GM19238 (cell line): ENCODE measurements at regions not wholly inside any gene's neighbourhood (a gene's known extent, or its start where the extent isn't known, plus 50 kb on each side); places are given as distances from the start of the nearest gene placed in this dataset.
"Not testable (repeated sequence)": the region's sequence is repeated elsewhere in the genome, so short reads cannot be mapped to it uniquely, and the experiment has no call there.

Experiments
- DNase-seq: peaks from one replicate; pipeline ENCODE4 v3.0.0; 2011; ENCODE audit warnings: low spot score; ENCODE audit not compliant: insufficient read length

- DNase-seq: no peak
These were observed 153.5 kb upstream of the KIF2A start for GRCh38 chr5:62152394-62153087.

DNA sequence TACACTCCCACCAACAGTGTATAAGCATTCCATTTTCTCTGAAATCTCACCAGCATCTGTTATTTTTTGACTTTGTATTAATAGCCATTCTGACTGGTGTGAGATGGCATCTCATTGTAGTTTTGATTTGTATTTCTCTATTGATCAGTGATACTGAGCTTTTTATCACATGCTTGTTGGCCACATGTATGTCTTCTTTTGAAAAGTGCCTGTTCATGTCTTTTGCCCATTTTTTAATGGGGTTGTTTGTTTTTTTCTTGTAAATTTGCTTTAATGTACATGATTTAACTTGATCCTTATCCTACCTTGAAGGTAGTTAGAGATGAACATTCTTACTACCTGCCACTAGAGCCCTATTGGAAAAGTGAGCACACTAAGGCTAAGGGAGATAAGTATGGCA is 151.2 kb upstream of the KIF2A start:
- DNase-seq: no peak

- DNase-seq: no peak
These were observed 150.0 kb upstream of the KIF2A start for GRCh38 chr5:62155988-62156387.

DNA sequence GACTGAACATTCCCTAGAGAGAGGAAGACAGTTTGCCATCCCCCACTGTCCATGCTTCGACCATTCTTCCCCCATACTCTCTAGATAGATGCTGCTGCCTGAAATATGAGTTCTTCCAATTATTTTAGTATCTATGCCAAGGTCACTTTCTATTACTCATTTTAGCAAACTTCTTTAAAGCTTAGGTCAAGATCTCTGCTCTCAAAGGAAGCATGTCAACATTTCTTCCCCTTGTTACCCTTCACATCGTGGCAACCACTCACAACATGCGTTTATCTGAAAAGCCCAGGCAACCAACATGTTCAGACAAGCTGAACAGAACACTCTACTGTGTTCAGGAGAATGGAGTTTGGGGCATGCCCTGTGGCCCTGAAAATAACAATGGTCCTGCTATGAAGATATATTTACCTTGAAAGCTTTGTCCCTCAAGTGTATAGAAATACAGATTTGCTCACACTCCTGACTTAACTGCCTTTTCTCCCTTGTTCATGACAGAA is 138.4 kb upstream of the KIF2A start:
- no peak for DNase-seq

DNA sequence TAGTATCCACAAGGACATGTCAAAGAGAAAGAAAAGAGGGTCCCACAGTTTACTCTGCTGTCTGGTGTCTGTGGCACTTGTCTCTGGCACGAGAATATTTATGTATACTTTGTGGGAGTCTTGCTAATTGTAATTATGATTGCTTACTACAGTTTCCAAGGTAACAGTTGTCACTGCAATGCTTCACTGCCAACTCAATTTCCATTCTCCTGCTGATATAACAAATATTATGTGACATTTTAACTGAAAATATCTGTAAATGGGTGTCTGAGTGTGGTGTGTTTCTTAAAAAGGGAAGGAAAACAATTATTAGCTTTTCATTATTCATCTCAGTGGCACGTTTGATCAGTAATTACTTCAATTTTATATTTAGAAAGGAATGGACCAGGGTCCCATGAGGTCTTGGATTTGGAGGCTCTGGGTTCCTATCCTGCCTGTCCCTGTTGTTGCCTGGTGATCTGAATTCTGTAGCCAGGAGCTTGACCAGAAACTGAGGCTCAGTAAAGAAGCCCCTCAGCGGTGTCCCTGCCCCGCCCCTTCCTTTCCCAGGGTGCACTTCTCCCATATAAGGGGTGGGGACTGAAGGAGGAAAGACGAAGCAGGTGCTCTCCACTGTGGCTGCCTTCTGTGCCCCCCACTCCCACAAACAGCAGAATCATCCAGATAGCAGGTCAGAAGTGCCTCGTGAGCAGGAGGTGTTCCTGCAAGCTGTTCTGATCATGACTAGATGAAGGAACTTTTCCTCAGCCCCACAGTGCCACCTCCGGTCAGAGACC is 137.3 kb upstream of the KIF2A start:
- DNase-seq: no peak

DNA sequence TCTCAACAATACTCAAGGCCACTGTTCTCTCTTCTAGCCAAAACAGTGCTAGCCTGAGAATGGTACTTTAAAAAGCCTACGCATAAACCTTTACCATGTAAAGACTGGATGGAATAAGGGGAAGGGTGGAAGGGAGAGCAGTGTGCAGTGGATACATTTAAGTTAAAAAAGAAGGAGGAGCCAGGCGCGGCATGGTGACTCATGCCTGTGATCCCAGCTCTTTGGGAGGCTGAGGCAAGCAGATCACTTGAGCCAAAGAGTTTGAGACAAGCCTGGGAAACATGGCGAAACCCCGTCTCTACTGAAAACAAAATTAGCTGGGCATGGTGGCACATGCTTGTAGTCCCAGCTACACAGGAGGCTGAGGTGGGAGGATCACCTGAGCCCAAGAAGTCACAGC is 127.7 kb upstream of the KIF2A start:
- DNase-seq: no peak

- no peak for DNase-seq
These were observed 123.2 kb upstream of the KIF2A start for GRCh38 chr5:62182802-62183201.

DNA sequence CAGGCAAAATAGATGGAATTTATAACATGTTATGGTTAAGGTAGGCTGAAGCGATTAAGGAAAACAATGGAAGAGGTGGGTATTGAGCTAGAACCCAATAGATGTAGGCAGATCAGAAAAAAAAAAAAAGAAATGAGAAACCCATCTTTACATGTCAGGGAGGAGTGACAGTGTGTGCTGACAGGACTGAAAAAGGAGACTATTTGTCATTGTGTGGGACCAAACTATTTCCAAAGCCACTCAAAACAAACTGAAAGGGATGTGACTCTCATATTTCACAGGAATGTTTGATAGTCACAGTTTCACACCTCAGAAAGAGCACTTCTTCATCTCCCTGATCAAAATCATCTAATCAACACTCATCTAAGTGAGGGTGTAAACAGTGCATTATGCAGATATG is 122.3 kb upstream of the KIF2A start:
- DNase-seq: no peak

- no peak for DNase-seq
These were observed 121.6 kb upstream of the KIF2A start for GRCh38 chr5:62184444-62184843.

GRCh38 chr5:62190173-62190572 is 115.8 kb upstream of the KIF2A start:
- DNase-seq: no peak

GRCh38 chr5:62190931-62191330 is 115.1 kb upstream of the KIF2A start:
- no peak for DNase-seq

- DNase-seq: no peak
These were observed 113.0 kb upstream of the KIF2A start for GRCh38 chr5:62192958-62193357.

- not testable (repeated sequence) for DNase-seq
These were observed 109.5 kb upstream of the KIF2A start for GRCh38 chr5:62196532-62196931.

GRCh38 chr5:62197697-62198096 is 108.3 kb upstream of the KIF2A start:
- no peak for DNase-seq

DNA sequence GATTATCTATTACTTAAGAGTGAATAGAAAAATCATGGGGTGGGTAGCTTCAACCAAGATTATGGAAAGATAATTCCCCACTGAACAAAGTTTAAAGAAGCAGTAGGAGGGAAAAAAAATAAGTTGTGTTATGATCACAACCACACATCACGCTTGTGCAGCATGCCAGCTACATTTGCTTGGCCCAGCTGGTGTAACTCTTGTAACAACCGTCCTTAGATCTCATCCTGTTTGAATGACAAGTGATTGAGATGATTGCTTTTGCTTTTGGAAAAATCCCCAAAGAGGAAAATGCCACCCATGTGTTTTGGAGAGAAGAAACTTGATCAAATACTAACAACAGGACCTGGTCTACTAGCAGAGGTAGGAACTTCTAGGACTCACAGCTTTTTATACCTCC is 107.6 kb upstream of the KIF2A start:
- no peak for DNase-seq

DNA sequence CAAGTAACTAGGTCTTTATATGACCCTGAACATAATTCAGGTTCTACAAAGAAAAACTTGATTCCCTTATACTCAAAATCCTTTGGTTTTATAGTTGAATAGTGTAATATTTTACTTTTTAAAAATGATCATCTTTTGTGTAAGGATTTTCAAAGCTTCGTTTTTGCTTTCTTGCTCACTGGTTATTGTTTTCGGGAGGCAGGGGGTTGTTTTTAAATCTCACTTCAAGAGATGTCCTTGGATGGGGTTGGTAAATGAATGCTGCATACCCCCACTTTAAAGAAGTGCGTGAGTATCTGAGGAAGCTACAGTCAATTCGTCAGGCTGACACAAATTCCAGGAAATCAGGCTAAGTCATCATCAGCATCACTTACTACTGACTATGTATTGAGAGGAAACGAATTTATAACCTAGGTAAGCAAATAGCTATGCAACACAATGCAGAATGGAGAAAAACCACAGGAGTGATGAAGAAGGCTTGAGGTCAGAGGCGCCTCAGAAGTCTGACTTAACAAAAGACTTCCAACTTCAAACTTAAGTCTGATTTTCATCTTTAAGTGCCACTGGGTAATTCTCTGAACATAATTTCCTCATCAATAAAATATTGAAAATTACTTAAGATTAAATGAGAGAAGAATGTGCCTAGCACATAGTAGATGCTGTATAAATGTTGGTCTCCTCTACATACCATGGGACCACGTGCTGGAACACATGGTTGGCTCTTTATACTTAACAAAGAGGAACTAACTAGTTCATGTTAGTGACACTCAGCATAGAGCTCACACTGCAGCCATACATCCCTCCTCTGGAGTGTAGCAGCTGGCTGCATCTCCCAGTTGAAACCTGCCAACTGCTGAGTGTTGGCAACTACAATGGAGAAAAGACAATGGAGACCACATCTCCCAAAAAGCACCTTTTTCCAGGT is 106.0 kb upstream of the KIF2A start:
- DNase-seq: no peak

GRCh38 chr5:62206150-62206829 is 99.7 kb upstream of the KIF2A start:
- DNase-seq: no peak

DNA sequence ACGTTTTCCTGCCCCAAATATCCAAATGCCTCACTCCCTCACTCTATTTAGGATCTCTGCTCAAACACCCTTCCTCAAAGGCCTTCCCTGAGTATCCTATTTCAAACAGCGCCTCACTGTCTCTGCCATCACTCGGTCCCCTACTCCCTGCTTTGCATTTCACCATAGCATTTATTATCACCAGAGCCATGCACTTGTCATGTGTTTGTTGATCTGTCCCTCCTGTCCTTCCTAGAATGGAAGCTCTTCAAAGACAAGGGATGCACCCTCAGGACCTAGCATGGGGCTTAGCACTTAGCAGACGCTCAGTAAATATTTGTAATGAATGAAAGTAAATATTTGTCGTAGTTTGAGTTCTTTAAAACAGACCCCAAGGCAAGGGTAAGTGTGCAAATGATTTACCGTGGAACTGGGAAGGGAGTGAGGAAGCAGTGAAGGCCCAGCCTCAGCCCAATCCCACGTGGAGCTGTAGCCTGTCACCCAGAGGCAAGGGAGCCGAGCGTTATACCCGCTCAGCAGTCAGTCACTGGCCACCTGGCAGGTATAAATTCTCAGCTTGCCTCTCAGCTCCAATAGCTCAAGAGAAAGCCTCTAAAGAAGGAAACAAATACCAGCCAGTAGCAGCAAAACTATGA is 97.7 kb upstream of the KIF2A start:
- DNase-seq: no peak

- DNase-seq: no peak
These were observed 94.6 kb upstream of the KIF2A start for GRCh38 chr5:62211405-62211804.

DNA sequence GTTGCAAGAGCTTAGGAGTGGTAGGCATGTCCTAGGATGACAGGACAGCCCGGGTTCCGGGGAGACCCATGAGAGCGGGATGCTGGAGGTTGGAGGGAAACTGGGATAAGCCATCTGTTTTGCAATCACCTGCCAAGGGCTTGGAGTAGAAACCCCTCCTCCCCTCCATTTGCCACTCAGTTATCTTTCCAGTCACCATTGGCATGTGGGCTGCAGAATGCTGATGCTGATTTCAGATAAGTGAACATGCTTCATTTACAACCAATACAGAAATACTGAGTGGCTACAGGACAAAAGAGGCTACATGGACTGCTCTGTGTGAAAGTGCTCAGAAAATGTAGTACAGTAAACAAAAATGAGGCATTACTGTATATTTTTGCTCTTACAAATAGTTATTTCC is 93.4 kb upstream of the KIF2A start:
- no peak for DNase-seq

DNA sequence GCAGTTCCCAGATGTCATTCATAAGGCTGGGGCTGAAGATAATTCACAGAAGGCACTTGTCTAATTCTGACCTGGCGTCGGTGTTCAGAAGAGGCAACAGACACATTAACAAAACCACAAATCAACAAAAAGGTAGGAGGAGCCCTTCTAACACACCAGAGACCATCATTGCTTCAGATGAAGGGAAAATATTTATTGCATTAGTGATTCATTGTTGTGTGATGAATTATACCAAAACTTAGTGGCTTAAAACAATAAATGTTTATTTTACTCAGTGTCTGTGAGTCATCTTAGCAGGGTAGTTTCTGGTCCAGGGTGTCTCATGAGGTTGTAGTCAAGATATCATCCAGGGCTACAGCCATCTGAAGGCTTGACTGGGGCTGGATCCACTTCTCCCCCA is 91.3 kb upstream of the KIF2A start:
- no peak for DNase-seq
